SK-N-SH treated with all-trans-retinoic acid at 6 μM for 48 hours (cell line): ENCODE measurements at regions not wholly inside any gene's neighbourhood (a gene's known extent, or its start where the extent isn't known, plus 50 kb on each side); places are given as distances from the start of the nearest gene placed in this dataset.

Experiments
- ATAC-seq: fragments of 200-7000 bp; cut with Tn5 transposase; 3 replicates; pipeline ENCODE4 v1.9.1; 2020; ENCODE audit warnings: mild to moderate bottlenecking, moderate library complexity
- ARNTL ChIP-seq: fragments of 450-650 bp; formaldehyde crosslinking; IDR thresholded peaks from 2 replicates; pipeline ENCODE4 v1.5.0; 2020; ENCODE audit warnings: low read depth, mild to moderate bottlenecking, moderate library complexity, borderline replicate concordance
- BACH2 ChIP-seq: fragments of 250-450 bp; sonication (Bioruptor Pico); IDR thresholded peaks from 2 replicates; pipeline ENCODE4 v1.9.0; 2021; ENCODE audit warnings: mild to moderate bottlenecking, borderline replicate concordance
- CREB5 ChIP-seq: fragments of 250-450 bp; sonication (Bioruptor Pico); IDR thresholded peaks from 2 replicates; pipeline ENCODE4 v1.5.1; 2020; ENCODE audit warnings: low read depth, mild to moderate bottlenecking, moderate library complexity
- CSDC2 ChIP-seq: fragments of 250-450 bp; sonication (Bioruptor Pico); IDR thresholded peaks from 2 replicates; pipeline ENCODE4 v1.5.0; 2020; ENCODE audit warnings: mild to moderate bottlenecking, moderate library complexity
- ESRRG ChIP-seq: fragments of 250-450 bp; sonication (Bioruptor Pico); IDR thresholded peaks from 2 replicates; pipeline ENCODE4 v1.6.1; 2021; ENCODE audit warnings: mild to moderate bottlenecking
- GLIS3 ChIP-seq: fragments of 250-450 bp; sonication (Bioruptor Pico); IDR thresholded peaks from 2 replicates; pipeline ENCODE4 v1.5.0; 2020; ENCODE audit warnings: mild to moderate bottlenecking, moderate library complexity
- ISL1 ChIP-seq: fragments of 250-450 bp; sonication (Bioruptor Pico); IDR thresholded peaks from 2 replicates; pipeline ENCODE4 v2.1.2; 2022; ENCODE audit warnings: mild to moderate bottlenecking, moderate library complexity
- PATZ1 ChIP-seq: fragments of 250-450 bp; sonication (Bioruptor Pico); IDR thresholded peaks from 2 replicates; pipeline ENCODE4 v1.8.0; 2020; ENCODE audit warnings: mild to moderate bottlenecking, moderate library complexity, borderline replicate concordance
- POU6F1 ChIP-seq: fragments of 250-450 bp; sonication (Bioruptor Pico); IDR thresholded peaks from 2 replicates; pipeline ENCODE4 v1.8.0; 2021; ENCODE audit warnings: low read depth, mild to moderate bottlenecking, moderate library complexity, borderline replicate concordance
- RARB ChIP-seq: fragments of 250-450 bp; sonication (Bioruptor Pico); IDR thresholded peaks from 2 replicates; pipeline ENCODE4 v1.8.0; 2021; ENCODE audit warnings: mild to moderate bottlenecking, moderate library complexity
- TCF4 ChIP-seq: fragments of 250-450 bp; sonication (Bioruptor Pico); IDR thresholded peaks from 2 replicates; pipeline ENCODE4 v1.8.0; 2021; ENCODE audit warnings: mild to moderate bottlenecking, moderate library complexity, borderline replicate concordance
- TOX ChIP-seq: fragments of 250-450 bp; sonication (Bioruptor Pico); IDR thresholded peaks from 2 replicates; pipeline ENCODE4 v1.8.0; 2021; ENCODE audit warnings: mild to moderate bottlenecking, moderate library complexity, borderline replicate concordance
- TSHZ2 ChIP-seq: fragments of 250-450 bp; sonication (Bioruptor Pico); IDR thresholded peaks from 2 replicates; pipeline ENCODE4 v1.5.0; 2020; ENCODE audit warnings: mild to moderate bottlenecking, moderate library complexity
- ZC3H10 ChIP-seq: fragments of 250-450 bp; sonication (Bioruptor Pico); IDR thresholded peaks from 2 replicates; pipeline ENCODE4 v1.5.1; 2021; ENCODE audit warnings: mild to moderate bottlenecking, moderate library complexity
- ZFP3 ChIP-seq: fragments of 250-450 bp; sonication (Bioruptor Pico); IDR thresholded peaks from 2 replicates; pipeline ENCODE4 v1.5.0; 2020; ENCODE audit warnings: mild to moderate bottlenecking, moderate library complexity
- ZFP30 ChIP-seq: fragments of 450-650 bp; formaldehyde crosslinking; IDR thresholded peaks from 2 replicates; pipeline ENCODE4 v1.5.0; 2022; ENCODE audit warnings: mild to moderate bottlenecking, moderate library complexity
- ZNF565 ChIP-seq: fragments of 450-650 bp; formaldehyde crosslinking; conservative IDR thresholded peaks from 2 replicates; pipeline ENCODE4 v1.5.0; 2020; ENCODE audit warnings: low read depth, mild to moderate bottlenecking, moderate library complexity
- ZNF70 ChIP-seq: fragments of 450-650 bp; formaldehyde crosslinking; IDR thresholded peaks from 2 replicates; pipeline ENCODE4 v1.5.0; 2020; ENCODE audit warnings: mild to moderate bottlenecking, moderate library complexity

GRCh38 chr2:53053937-53054336 lies 713.7 kb upstream of the CHAC2 start:
- ATAC-seq = no peak
- TF ChIP-seq ZC3H10 (no peak), BACH2 (CRISPR knock-in tag) (no peak), ARNTL (no peak), ZNF70 (CRISPR knock-in tag) (no peak), POU6F1 (CRISPR knock-in tag) (no peak), TOX (CRISPR knock-in tag) (no peak), ESRRG (CRISPR knock-in tag) (no peak), ZFP30 (CRISPR knock-in tag) (no peak), RARB (CRISPR knock-in tag) (no peak), CSDC2 (CRISPR knock-in tag) (no peak)

- TF ChIP-seq ARNTL (no peak), CSDC2 (CRISPR knock-in tag) (no peak)
- ATAC-seq = no peak
These were observed 716.4 kb upstream of the CHAC2 start for GRCh38 chr2:53051157-53051556.

GRCh38 chr2:53040536-53041229 lies 726.9 kb upstream of the CHAC2 start:
- ATAC-seq = no peak

More at GRCh38 chr2:53040536-53041229, 726.9 kb upstream of the CHAC2 start:
- TF ChIP-seq ISL1 (CRISPR knock-in tag) = no peak
- no peak for TF ChIP-seq TSHZ2
- TF ChIP-seq ZC3H10 = no peak
- no peak for TF ChIP-seq GLIS3 (CRISPR knock-in tag)
- TF ChIP-seq ZFP30 (CRISPR knock-in tag) = no peak
- TF ChIP-seq CSDC2 (CRISPR knock-in tag) = no peak
- no peak for TF ChIP-seq BACH2 (CRISPR knock-in tag)
- TF ChIP-seq ZNF565 = no peak
- no peak for TF ChIP-seq CREB5 (CRISPR knock-in tag)
- TF ChIP-seq ESRRG (CRISPR knock-in tag) = no peak
- no peak for TF ChIP-seq ZNF70 (CRISPR knock-in tag)
- TF ChIP-seq TCF4 = no peak
- TF ChIP-seq PATZ1 (CRISPR knock-in tag) = no peak
- no peak for TF ChIP-seq POU6F1 (CRISPR knock-in tag)
- TF ChIP-seq ZFP3 (CRISPR knock-in tag) = no peak
